Germinal center (tissue), 1 donor: ENCODE measurements at regions not wholly inside any gene's neighbourhood (a gene's known extent, or its start where the extent isn't known, plus 50 kb on each side); places are given as distances from the start of the nearest gene placed in this dataset.

Source experiments
- DNase-seq: peaks from one replicate; pipeline ENCODE4 v3.0.0; 2012; ENCODE audit warnings: mixed read lengths, low spot score

DNA sequence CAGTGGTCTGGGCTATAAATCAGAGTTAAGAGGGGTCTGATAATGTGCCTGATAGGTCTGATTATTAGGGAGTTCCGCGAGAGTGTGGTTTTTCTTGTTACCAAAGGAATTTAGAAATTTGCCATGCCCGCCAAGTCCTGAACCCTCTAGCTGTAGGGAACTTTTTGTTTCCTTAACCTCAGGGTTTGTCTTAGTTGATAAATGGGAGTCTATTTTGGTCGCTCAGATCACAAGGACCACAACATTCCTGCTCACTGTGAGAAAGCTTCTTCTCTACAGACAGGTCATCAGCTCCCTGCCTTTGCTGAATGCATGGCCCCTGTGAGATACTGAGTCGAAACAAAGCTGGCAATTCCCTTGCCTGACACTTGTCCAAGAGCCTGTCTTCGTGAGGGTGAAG is 497.8 kb downstream of the HS3ST4 start:
- no peak for DNase-seq

DNA sequence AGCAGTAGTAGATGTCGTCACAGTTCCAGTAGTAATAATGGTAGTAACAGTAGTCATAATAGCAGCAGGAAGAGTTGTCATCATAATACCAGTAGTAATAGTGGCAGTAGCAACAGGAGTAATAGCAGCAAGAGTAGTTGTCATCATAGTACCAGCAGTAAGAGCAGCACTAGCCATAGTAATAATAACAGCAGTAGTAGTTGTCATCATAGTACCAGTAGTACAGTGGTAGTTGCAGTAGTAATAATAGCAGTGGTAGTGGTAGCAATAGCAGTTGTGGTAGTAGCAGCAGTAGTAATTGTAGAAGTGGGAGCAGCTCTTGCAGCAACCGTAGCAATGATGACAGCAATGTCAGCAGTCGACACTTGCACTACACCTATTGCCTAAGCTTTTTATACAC is 502.8 kb downstream of the HS3ST4 start:
- DNase-seq: no peak

DNA sequence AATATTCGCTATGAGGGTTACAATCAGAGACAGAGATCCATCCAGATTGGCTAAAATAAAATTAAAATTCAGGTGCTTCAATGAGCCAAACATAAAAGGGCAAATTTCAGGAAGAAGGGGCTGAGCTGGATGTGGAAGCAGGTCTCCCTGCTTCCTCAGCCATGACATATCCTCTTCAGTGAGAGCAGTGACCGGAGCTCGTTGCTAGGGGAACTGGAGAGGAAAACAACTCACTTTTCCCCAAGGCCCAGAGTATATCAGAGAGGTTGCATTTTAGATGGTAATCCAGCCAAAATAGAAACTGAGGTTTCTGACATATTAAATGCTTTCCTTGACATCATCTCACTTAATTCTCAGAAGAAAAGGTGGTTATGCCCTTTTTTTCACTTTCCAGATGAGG is 503.5 kb downstream of the HS3ST4 start:
- no peak for DNase-seq

DNA sequence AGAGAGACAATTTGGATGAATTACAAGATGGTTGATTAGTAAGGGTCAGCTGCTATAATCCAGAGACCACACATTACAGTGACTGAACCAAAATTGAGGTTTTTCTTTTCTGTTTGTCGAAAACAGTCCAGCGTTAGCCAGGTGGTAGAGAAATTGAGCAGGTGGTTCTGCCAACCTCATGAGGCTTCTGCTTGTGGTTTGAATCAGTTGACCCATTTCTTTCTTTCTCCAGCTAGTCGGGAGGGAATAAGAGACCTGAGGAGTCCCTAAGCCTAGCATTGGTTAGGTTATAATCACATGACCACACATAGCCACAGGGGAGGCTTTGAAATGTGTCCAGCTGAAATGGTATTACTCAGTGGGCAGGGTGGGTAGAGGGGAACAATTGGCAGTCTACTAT is 504.6 kb downstream of the HS3ST4 start:
- DNase-seq: no peak

DNA sequence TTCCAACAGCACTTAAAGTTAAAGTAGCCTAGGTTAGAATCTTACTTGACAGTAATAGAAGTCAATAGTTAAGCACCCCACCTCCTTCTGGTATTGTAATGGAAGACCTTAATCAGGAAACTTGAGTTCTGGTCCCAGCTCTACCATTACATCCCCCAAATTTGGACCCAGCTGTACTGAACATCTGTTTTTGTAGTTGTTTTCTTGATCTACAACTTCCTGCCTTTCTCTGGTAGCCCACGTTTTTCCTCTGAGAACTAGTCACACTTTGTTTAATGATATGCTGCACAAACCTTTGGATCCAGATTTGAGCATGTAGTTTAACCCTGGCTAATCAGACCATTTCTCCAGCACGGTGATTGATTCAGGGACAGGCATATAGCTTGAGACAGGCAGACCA is 505.0 kb downstream of the HS3ST4 start:
- no peak for DNase-seq

DNA sequence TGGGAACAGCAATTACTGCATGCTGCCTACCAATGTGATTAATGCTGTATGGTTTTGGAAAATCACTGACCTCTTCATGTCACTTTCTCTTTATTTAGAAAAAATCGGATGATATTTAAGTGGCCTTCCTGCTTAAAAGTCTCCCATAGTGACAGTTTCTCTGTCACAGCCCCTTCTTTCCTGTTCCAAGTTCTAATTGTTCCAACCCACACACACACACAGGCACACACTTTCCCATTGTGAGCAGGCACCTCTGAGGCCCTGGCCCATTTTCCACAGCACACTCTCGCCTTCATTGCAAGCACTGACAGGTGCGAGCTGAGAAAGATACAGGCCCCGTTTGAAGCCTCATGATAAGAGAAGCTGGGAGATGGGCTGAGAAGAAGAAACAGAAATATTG is 505.9 kb downstream of the HS3ST4 start:
- DNase-seq: no peak

DNA sequence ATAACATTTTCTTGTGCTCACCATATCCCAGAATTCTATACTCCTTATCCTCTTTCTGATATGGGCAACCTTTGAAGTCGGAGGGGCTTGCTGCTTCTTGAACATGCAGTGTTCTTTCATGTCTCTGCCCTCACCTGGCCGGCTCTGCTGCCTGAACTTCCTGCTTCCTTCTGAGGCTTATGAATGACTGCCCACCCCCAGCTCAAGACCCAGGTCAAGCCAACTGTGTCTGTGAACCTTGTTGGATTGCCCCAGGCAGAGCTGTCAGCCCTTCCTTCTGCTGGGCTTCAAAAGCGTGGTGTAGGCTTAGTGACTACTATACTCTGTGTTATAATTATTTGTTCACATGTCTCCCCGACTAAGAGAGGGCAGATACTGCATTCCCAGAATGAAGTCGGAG is 506.5 kb downstream of the HS3ST4 start:
- no peak for DNase-seq

DNA sequence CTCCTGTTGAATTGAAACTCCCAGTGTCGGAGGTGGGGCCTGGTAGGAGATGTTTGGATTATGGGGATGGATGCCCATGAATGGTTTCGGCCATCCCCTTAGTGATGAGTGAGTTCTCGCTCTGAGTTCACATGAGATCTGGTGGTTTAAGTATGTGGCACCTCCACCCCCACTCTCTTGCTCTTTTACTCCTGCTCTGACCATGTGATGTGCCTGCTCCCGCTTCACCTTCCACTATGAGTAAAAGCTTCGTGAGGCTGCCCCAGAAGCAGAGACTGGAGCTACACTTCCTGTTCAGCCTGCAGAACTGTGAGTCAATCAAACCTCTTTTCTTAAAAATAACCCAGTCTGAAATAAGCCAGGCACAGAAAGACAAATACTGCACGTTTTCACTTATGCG is 512.4 kb downstream of the HS3ST4 start:
- no peak for DNase-seq

DNA sequence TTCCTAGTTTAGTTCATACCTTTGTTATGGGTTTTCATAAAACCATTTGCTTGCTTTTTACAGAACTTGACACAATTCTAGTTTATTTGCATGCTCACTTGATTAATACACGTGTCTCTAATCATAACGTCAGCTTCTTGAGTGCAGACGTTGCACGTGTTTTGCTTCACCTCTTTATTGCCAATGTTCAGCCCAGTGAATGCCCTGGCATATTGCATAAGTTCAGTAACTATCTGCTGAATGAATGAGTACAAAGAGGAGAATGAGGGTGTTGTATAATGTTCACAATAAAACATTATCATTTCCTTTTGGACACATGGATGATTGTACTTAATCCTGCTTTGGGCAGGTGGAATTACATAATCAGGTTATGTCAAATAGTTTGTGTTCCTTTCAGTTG is 519.8 kb downstream of the HS3ST4 start:
- no peak for DNase-seq

DNA sequence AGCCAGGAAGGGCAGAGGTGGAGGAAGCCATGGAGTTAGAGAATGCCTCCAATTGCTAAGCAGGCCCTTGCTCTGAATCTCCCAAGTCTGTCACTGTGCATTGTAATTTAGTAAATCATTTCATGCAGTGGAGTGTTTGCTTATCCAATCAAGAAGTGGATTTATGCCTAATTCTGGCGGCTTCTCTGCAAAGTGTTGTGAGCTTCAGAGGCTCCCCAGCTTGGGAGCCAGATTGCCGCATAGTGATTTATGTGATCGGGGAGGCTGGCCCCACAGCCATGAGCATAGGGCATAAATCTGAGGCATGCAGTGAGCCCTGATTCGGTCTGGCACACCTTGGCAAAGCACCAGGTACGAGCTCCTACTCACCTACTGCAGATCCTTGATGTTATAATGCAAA is 520.8 kb downstream of the HS3ST4 start:
- no peak for DNase-seq

DNA sequence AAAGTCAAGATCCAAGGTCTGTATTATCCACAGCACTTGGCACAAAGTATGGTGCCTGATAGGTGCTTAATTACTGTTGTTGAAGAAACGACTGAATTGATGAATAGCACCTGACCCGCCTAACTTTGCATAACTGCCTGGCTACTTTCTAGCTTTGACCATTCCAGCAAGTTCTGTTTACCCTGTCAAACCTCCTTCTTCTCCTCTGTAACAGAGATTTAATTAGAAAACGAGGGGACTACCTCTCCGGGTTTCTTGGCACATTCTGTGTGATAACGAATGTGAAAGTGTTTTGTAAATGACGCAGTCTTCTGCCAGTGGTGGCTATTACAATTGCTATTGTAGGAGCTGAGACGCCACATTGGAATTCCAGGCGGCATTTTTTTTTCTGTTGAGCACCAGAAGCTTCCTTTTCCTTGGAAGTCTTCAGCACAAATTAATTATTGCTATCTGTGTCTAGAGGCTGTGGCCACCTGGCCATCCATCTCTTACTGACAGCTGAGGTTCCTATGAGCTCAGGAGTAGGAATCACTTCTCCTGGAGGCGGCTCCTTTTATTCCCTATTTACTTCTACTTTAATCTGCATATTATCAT is 522.9 kb downstream of the HS3ST4 start:
- DNase-seq: no peak

DNA sequence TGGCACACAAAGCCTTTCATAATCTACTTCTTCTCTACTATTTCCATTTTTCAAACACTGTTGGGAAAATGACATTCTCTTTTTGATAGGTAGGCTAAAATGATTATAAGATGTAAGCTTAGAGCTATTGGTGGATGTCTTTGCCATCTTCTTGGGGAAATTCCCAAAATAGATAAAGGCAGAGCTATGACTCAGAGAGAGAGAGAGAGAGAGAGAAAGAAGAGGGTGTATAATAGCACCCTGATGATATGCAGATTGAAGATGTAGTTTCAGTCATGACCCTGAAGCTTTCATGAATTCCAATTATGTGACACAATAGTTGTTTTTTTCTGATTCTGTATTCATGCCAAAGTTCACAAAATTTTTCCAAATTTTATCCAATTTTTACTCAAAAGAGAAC is 529.1 kb downstream of the HS3ST4 start:
- no peak for DNase-seq

DNA sequence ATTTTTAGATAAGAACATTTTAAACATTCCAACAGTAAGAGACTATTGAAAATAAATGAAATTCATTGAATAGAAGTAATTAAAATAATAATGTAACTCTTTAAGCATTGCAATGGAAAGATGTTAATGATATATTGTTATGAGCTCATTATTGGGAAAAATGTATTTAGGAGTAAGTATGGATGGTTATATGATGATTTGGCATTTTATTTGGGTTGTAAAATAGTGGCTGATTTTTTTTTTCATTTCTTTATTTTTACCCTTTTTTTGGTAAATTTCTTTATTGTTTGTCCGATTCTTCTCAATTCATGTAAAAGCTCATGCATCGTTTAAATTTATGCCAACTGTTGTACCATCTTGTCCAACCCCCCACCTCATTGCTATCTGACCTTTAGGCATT is 539.9 kb downstream of the HS3ST4 start:
- no peak for DNase-seq

DNA sequence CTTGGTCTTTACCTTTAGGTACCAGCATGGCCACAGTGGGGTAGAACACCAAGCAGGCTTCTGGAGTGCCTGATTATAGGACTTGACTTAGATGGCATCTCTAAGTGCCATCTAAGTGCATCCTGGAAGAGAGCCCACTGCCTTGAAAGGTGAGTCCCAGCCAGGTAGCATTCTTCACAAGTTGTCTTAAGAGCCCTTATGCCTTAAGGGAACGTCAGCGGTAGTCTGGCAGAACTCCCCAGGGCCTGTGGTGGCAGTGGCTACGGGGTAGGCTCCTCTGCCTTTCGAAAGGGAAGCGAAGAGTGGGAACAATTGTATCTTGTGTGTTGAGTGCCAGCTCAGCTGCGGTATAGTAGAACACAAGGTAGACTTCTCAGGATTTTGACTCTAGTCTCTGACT is 549.0 kb downstream of the HS3ST4 start:
- DNase-seq: no peak

DNA sequence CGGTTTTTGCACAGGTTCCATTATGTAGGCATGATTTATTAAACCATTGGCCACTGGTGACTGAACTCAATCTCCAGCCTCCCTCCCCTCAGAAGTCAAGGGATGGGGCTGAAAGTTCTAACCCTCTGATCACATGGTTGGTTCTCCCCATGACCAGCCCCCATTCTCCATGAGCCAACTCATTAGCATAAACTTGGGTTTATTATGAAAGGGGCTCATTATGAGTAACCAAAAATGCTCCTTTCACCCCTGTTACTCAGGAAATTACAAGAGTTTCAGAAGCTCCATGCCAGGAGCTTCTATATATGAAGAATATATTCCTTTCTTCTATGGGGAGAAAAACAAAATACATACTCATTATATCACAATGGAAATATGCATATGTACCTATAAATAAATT is 555.3 kb downstream of the HS3ST4 start:
- no peak for DNase-seq

DNA sequence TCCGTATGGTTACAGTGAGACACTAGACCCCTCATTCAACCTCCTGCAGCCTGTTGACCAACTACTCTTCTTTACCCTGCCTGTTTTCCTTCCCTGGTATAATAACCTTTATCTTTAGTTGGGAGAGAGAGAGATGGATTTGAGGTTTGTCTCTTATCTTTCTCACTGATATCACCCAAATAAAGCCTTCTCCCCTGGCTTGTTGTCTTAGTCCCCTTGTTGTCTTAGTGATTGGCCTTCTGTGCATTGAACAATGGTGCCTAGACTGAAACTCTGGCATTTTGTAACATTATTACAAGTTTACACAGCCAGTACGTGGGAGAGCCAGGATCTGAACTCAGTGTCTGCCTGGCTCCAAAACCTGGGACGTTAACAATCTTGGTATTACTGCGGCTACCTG is 560.8 kb downstream of the HS3ST4 start:
- DNase-seq: no peak

DNA sequence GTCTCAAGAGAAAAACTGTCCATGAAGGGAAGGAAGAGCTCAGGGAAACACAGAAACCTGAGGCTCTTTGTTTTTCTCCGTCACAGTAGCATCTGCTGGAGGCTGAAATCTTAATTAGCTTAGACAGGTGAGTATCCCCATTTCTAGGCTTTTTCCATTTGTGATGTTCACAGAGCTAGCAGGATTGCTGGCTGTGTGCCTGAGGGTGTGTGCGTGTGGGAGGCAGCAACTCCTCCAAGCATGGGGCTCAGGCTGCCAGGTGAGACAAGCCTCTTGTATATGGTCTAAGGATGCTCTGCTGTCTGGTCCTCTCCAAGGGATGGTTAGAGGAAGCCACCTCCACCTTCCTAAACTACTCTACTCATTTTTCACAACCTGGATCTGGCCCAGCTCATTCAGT is 569.9 kb downstream of the HS3ST4 start:
- no peak for DNase-seq

DNA sequence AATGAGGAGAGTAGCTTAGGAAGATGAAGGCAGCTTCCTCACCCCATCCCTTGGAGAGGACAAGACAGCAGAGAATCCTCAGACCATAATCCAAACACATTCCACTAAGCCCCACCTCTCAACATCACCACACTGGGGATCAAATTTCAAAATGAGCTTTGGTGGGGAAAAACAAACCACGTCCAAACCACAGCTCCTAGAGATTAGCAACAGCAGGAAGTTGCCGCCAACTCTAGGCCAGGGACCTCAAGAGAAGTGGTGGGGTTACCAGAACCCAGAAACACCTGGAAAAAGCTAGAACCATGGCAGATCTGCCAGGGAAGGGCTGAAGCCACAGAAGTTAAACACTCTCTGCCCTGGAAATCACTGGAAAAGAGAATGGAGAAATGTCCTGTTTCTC is 571.6 kb downstream of the HS3ST4 start:
- no peak for DNase-seq

DNA sequence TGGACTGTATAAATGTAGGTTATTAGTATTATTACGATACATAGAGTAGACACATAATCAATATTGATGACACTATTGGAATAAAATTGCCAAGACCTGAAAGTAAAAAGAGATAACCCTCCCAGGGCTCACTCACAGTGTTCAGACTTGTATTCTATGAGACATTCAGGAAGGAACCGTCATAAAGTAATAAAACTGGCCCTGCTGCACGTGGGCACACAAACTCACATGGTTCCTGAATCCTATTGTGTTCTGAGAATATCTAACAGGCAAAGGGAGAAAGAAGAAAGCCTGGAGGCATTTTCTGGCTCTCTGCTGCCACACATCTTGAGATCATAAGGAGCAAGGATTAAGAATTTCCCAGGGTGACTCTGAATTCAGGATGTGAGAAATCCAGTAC is 575.9 kb downstream of the HS3ST4 start:
- DNase-seq: no peak

DNA sequence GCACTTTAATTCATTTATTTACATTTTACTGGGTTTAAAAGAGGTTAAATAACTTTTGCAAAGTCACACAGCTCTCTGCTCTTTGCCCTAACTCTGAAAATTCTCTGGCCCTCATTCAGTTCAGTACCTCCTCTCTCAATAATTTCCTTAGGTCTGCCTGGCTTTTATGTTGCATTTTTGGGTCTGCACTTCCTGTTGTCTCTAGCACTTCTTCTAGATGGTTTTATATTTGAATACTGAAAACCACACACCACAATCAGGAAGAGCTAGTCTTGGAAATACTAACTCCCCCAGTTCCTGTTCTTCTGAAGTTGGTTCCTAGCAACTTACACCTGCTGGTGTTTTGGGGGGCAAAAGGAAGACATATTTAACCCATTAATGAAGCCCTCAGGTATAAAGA is 577.9 kb downstream of the HS3ST4 start:
- no peak for DNase-seq

DNA sequence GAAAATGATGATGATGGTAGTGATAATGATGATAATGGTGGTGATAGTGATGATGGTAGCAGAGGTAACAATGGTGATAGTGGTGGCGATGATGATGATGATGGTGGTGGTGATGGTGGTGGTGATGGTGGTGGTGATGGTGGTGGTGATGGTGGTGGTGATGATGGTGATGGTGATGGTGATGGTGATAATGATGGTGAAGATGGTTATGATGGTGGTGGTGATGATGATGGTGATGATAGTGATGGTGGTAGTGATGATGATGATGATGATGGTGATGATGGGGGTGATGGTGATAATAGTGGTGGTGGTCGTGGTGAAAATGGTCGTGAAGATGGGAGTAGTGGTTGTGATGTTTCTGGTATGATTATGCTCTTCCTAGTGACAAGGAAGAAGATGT is 581.8 kb downstream of the HS3ST4 start:
- DNase-seq: no peak

DNA sequence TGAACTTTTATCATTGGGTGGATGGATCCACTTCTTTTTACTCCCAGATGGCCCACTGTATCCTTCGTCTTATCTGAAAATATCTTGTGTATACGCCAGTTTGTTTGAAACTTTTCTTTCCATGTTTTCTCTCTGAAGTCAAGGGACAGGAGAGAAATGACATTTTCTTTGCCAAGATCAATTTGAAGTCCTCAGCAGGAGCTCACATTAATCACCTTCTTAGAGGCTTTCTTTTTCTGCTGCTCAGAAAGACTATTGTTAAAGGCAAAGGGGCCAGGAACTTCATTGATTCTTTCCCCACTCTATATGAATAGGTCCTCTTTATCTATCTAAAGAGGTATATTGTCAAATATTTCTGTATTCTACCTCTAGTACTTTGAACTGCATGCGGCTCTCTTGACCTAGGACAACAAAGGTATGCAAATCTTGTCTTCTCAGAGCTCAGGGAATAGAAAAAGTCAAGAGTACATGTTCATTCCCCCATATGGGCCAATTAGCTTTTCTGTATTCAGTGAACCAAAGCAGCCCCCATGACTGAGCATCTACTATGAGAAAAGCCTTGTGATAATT is 583.3 kb downstream of the HS3ST4 start:
- no peak for DNase-seq

DNA sequence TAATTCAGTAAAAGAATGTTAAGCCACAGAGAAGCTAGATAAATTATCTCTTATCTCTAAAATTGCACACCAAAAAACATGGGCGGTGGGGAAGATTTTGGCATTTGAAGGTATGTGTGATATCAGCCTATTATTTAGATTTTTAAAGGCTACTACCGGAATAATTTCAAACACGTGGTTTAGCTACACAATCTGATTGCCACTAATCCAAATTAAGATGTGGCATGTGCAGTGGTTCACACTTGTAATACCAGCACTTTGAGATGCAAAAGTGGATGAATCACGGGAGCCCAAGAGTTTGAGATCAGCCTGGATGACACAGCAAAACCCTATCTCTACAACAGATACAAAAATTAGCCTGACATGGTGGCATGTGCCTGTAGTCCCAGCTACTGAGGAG is 584.5 kb downstream of the HS3ST4 start:
- DNase-seq: no peak

DNA sequence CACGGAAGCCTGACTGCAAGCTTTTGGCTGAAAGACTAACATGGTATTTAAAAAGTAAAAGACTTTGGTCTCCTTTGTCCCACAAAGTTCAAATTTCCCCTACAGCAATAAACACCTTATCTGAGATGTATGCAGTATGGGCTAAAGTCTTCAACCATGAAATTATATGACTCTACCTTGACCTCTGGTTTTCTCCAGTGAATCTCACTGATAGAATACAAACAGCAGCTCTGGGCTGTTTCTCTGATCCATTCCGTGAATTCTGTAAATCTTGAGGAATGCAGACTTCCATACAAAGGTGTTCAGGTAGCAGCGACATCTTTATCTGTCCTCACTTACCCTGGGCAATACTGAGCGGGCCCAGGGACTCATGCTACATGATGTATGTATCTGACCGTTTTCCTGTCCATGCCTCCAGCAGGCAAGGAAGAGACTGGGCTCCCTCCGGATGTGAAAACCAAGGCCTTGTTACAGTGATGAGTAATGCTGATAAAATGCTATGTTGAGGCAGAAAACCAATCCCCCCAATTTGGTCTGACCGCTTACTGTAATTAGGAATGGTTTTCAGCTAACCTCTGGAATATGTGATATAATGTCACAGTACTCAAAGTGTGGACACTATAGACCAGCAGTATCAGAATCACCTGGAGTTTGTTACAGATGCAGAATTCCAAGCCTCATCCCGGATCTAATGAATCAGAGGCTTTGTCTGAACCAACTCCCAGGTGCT is 589.8 kb downstream of the HS3ST4 start:
- DNase-seq: no peak
